Left ventricle myocardium inferior (tissue), 1 donor: ENCODE measurements at regions not wholly inside any gene's neighbourhood (a gene's known extent, or its start where the extent isn't known, plus 50 kb on each side); places are given as distances from the start of the nearest gene placed in this dataset.

Source experiments
- DNase-seq: peaks from one replicate; pipeline ENCODE4 v3.0.0-alpha.2; 2020
- H3K27ac ChIP-seq: fragments of 200-600 bp; replicated peaks from 2 replicates; pipeline ENCODE4 v1.8.0; 2021
- H3K27me3 ChIP-seq: fragments of 200-600 bp; 2 replicates; pipeline ENCODE4 v1.8.0; 2021; ENCODE audit warnings: low read depth
- H3K36me3 ChIP-seq: fragments of 200-600 bp; 2 replicates; pipeline ENCODE4 v1.8.0; 2021
- H3K4me1 ChIP-seq: fragments of 200-600 bp; 2 replicates; pipeline ENCODE4 v1.8.0; 2021
- H3K4me3 ChIP-seq: fragments of 200-600 bp; 2 replicates; pipeline ENCODE4 v1.8.0; 2021; ENCODE audit warnings: mild to moderate bottlenecking, moderate library complexity
- H3K9me3 ChIP-seq: fragments of 200-600 bp; replicated peaks from 2 replicates; pipeline ENCODE4 v1.8.0; 2021
- CTCF ChIP-seq: fragments of 200-600 bp; IDR thresholded peaks from 2 replicates; pipeline ENCODE4 v1.8.0; 2021; ENCODE audit warnings: antibody characterized with exemption, mild to moderate bottlenecking, borderline replicate concordance
- intact Hi-C: fragments of 100-400 bp; cut with micrococcal nuclease; formaldehyde crosslinking; loops from one replicate; pipeline ENCODE4 v1.11.0; 2022
- donor health status: DM: no; HTN: yes; CAD: no; lungs with severe emphysema.

GRCh38 chr5:40270274-40270845 is 409.4 kb upstream of the PTGER4 start:
- DNase-seq = no peak
- no peak overlapping the region for H3K4me3 ChIP-seq
- no peaks in the 10 kb centered on the region for H3K9me3 ChIP-seq
- no peaks in the 10 kb centered on the region for H3K36me3 ChIP-seq
- peak overlapping the region; percentile 4 for H3K27ac ChIP-seq
- peaks cover 18% of the 10 kb centered on the region for H3K4me1 ChIP-seq
- intact Hi-C loops = no loop called here
- no peak for TF ChIP-seq CTCF
- no peaks in the 10 kb centered on the region for H3K27me3 ChIP-seq

- H3K9me3 ChIP-seq = no peaks in the 10 kb centered on the region
- H3K27ac ChIP-seq = no peak overlapping the region
- DNase-seq = no peak
- intact Hi-C loops = no loop called here
- no peaks in the 10 kb centered on the region for H3K27me3 ChIP-seq
- no peaks in the 10 kb centered on the region for H3K36me3 ChIP-seq
- no peak for TF ChIP-seq CTCF
- H3K4me3 ChIP-seq = no peak overlapping the region
- H3K4me1 ChIP-seq = peaks cover 18% of the 10 kb centered on the region
Observed at GRCh38 chr5:40268088-40268487, 411.6 kb upstream of the PTGER4 start.

GRCh38 chr5:40266952-40267351 is 412.8 kb upstream of the PTGER4 start:
- intact Hi-C loops = no loop called here
- H3K4me1 ChIP-seq = peaks cover 18% of the 10 kb centered on the region
- no peaks in the 10 kb centered on the region for H3K9me3 ChIP-seq
- no peak overlapping the region for H3K27ac ChIP-seq
- TF ChIP-seq CTCF = no peak
- no peaks in the 10 kb centered on the region for H3K36me3 ChIP-seq
- no peaks in the 10 kb centered on the region for H3K27me3 ChIP-seq
- DNase-seq = no peak
- no peak overlapping the region for H3K4me3 ChIP-seq

GRCh38 chr5:40261984-40262383 is 417.7 kb upstream of the PTGER4 start:
- no peaks in the 10 kb centered on the region for H3K4me1 ChIP-seq
- intact Hi-C loops = no loop called here
- H3K4me3 ChIP-seq = no peak overlapping the region
- TF ChIP-seq CTCF = no peak
- H3K27ac ChIP-seq = no peak overlapping the region
- H3K36me3 ChIP-seq = no peaks in the 10 kb centered on the region
- no peaks in the 10 kb centered on the region for H3K9me3 ChIP-seq
- no peak for DNase-seq
- H3K27me3 ChIP-seq = no peaks in the 10 kb centered on the region

- Histone ChIP-seq H3K36me3 (no peaks in the 10 kb centered on the region), H3K9me3 (no peaks in the 10 kb centered on the region), H3K4me3 (no peak overlapping the region), H3K4me1 (no peaks in the 10 kb centered on the region), H3K27ac (no peak overlapping the region), H3K27me3 (no peaks in the 10 kb centered on the region)
- intact Hi-C loops = no loop called here
- DNase-seq = peak; percentile 27
- TF ChIP-seq CTCF = no peak
Observed at GRCh38 chr5:40260361-40260760, 419.4 kb upstream of the PTGER4 start.

- Histone ChIP-seq H3K4me1 (no peaks in the 10 kb centered on the region), H3K27ac (peak overlapping the region; percentile 53), H3K27me3 (no peaks in the 10 kb centered on the region), H3K36me3 (no peaks in the 10 kb centered on the region), H3K9me3 (no peaks in the 10 kb centered on the region), H3K4me3 (no peak overlapping the region)
- intact Hi-C loops = no loop called here
- DNase-seq = no peak
- no peak for TF ChIP-seq CTCF
Observed at GRCh38 chr5:40258222-40258621, 421.5 kb upstream of the PTGER4 start.
